Hepatocyte (in vitro differentiated cells): ENCODE measurements at regions not wholly inside any gene's neighbourhood (a gene's known extent, or its start where the extent isn't known, plus 50 kb on each side); places are given as distances from the start of the nearest gene placed in this dataset.

Experiments used
- DNase-seq: peaks from one replicate; pipeline ENCODE4 v3.0.0-alpha.2; 2016; ENCODE audit warnings: low spot score
- H2AFZ ChIP-seq: fragments of 200-600 bp; sonication (generic); 2 replicates; pipeline ENCODE4 v1.6.0; 2016; ENCODE audit warnings: antibody characterized with exemption, mild to moderate bottlenecking
- H3K27ac ChIP-seq: fragments of 200-600 bp; sonication (generic); 2 replicates; pipeline ENCODE4 v1.5.1; 2016; ENCODE audit warnings: mild to moderate bottlenecking
- H3K27me3 ChIP-seq: fragments of 200-600 bp; sonication (generic); 2 replicates; pipeline ENCODE4 v1.6.1; 2016
- H3K36me3 ChIP-seq: fragments of 200-600 bp; sonication (generic); replicated peaks from 2 replicates; pipeline ENCODE4 v1.5.1; 2016; ENCODE audit warnings: low read depth; ENCODE audit not compliant: insufficient read depth
- H3K4me1 ChIP-seq: fragments of 200-600 bp; sonication (generic); 2 replicates; pipeline ENCODE4 v1.5.1; 2016; ENCODE audit warnings: mild to moderate bottlenecking, moderate library complexity; ENCODE audit not compliant: insufficient read depth
- H3K4me2 ChIP-seq: fragments of 200-600 bp; sonication (generic); 2 replicates; pipeline ENCODE4 v1.6.0; 2016
- H3K4me3 ChIP-seq: fragments of 200-600 bp; sonication (generic); 2 replicates; pipeline ENCODE4 v1.5.1; 2016; ENCODE audit warnings: mild to moderate bottlenecking
- H3K79me2 ChIP-seq: fragments of 200-600 bp; sonication (generic); 2 replicates; pipeline ENCODE4 v1.6.0; 2017; ENCODE audit warnings: mild to moderate bottlenecking
- H3K9me2 ChIP-seq: fragments of 200-600 bp; sonication (generic); replicated peaks from 2 replicates; pipeline ENCODE4 v1.6.0; 2017; ENCODE audit warnings: mild to moderate bottlenecking; ENCODE audit not compliant: insufficient read depth
- H3K9me3 ChIP-seq: fragments of 200-600 bp; sonication (generic); 2 replicates; pipeline ENCODE4 v1.5.1; 2016; ENCODE audit warnings: low read depth, mild to moderate bottlenecking
- H4K20me1 ChIP-seq: fragments of 200-600 bp; sonication (generic); 2 replicates; pipeline ENCODE4 v1.6.0; 2016; ENCODE audit warnings: mild to moderate bottlenecking; ENCODE audit not compliant: insufficient read depth, poor library complexity, severe bottlenecking
- EZH2 ChIP-seq: fragments of 200-600 bp; sonication (generic); IDR thresholded peaks from 2 replicates; pipeline ENCODE4 v1.6.1; 2016; ENCODE audit warnings: antibody characterized with exemption, mild to moderate bottlenecking, borderline replicate concordance
- EZH2phosphoT487 ChIP-seq: fragments of 200-600 bp; sonication (generic); IDR thresholded peaks from one replicate; pipeline ENCODE4 v1.6.1; 2018; ENCODE audit warnings: antibody characterized with exemption, mild to moderate bottlenecking, low read depth, moderate library complexity; ENCODE audit not compliant: unreplicated experiment, severe bottlenecking
- WGBS: methylation state at CpG from one replicate; pipeline ENCODE4 v1.1.6; 2016; ENCODE audit warnings: low lambda C conversion rate; ENCODE audit errors: missing lambda C conversion rate; 5-methylcytosine and 5-hydroxymethylcytosine counted together
- TF ChIP-seq, protein P1 (sequence below): fragments of 200-600 bp; sonication (generic); IDR thresholded peaks from 2 replicates; pipeline ENCODE4 v1.5.1; 2016; ENCODE audit warnings: antibody characterized with exemption, mild to moderate bottlenecking; ENCODE audit not compliant: poor library complexity

GRCh38 chr11:134791102-134791501, 379.1 kb upstream of the B3GAT1 start:
- H3K9me3 ChIP-seq = no peaks in the 10 kb centered on the region
- WGBS = 35% methylated on average over 2 of the region's 2 CpGs
- no peaks in the 10 kb centered on the region for H3K9me2 ChIP-seq

GRCh38 chr11:134789104-134789503, 377.1 kb upstream of the B3GAT1 start:
- Histone ChIP-seq H3K27me3 (no peaks in the 10 kb centered on the region), H3K9me2 (no peaks in the 10 kb centered on the region), H3K4me3 (no peak overlapping the region), H3K79me2 (no peaks in the 10 kb centered on the region), H3K4me1 (no peaks in the 10 kb centered on the region), H3K27ac (no peak overlapping the region), H4K20me1 (no peaks in the 10 kb centered on the region), H3K36me3 (no peaks in the 10 kb centered on the region), H3K4me2 (no peak overlapping the region), H2AFZ (no peak overlapping the region), H3K9me3 (no peaks in the 10 kb centered on the region)
- TF ChIP-seq EZH2 = no peak
- no peak for TF ChIP-seq EZH2phosphoT487
- TF ChIP-seq, protein P1, sequence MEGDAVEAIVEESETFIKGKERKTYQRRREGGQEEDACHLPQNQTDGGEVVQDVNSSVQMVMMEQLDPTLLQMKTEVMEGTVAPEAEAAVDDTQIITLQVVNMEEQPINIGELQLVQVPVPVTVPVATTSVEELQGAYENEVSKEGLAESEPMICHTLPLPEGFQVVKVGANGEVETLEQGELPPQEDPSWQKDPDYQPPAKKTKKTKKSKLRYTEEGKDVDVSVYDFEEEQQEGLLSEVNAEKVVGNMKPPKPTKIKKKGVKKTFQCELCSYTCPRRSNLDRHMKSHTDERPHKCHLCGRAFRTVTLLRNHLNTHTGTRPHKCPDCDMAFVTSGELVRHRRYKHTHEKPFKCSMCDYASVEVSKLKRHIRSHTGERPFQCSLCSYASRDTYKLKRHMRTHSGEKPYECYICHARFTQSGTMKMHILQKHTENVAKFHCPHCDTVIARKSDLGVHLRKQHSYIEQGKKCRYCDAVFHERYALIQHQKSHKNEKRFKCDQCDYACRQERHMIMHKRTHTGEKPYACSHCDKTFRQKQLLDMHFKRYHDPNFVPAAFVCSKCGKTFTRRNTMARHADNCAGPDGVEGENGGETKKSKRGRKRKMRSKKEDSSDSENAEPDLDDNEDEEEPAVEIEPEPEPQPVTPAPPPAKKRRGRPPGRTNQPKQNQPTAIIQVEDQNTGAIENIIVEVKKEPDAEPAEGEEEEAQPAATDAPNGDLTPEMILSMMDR = no peak
- no peak for DNase-seq
- WGBS = 94% methylated on average over 10 of the region's 10 CpGs

More at GRCh38 chr11:134791102-134791501, 379.1 kb upstream of the B3GAT1 start:
- no peaks in the 10 kb centered on the region for H3K79me2 ChIP-seq
- H3K4me1 ChIP-seq = no peaks in the 10 kb centered on the region
- no peak overlapping the region for H3K4me3 ChIP-seq
- no peaks in the 10 kb centered on the region for H3K27me3 ChIP-seq
- H3K4me2 ChIP-seq = no peak overlapping the region
- no peaks in the 10 kb centered on the region for H4K20me1 ChIP-seq
- no peak overlapping the region for H3K27ac ChIP-seq
- DNase-seq = no peak
- H3K36me3 ChIP-seq = no peaks in the 10 kb centered on the region
- TF ChIP-seq EZH2phosphoT487 = no peak
- H2AFZ ChIP-seq = no peak overlapping the region

GRCh38 chr11:134786636-134787035, 374.6 kb upstream of the B3GAT1 start:
- 95% methylated on average over 6 of the region's 6 CpGs for WGBS
- DNase-seq = no peak
- H4K20me1 ChIP-seq = no peaks in the 10 kb centered on the region
- no peaks in the 10 kb centered on the region for H3K36me3 ChIP-seq
- no peaks in the 10 kb centered on the region for H3K9me2 ChIP-seq
- no peaks in the 10 kb centered on the region for H3K4me1 ChIP-seq
- H3K4me3 ChIP-seq = no peak overlapping the region
- TF ChIP-seq EZH2 (no peak), EZH2phosphoT487 (no peak)
- TF ChIP-seq, protein P1 = no peak
- no peak overlapping the region for H2AFZ ChIP-seq
- no peak overlapping the region for H3K27ac ChIP-seq
- no peak overlapping the region for H3K4me2 ChIP-seq
- H3K79me2 ChIP-seq = no peaks in the 10 kb centered on the region
- H3K27me3 ChIP-seq = no peaks in the 10 kb centered on the region
- H3K9me3 ChIP-seq = no peaks in the 10 kb centered on the region

DNA sequence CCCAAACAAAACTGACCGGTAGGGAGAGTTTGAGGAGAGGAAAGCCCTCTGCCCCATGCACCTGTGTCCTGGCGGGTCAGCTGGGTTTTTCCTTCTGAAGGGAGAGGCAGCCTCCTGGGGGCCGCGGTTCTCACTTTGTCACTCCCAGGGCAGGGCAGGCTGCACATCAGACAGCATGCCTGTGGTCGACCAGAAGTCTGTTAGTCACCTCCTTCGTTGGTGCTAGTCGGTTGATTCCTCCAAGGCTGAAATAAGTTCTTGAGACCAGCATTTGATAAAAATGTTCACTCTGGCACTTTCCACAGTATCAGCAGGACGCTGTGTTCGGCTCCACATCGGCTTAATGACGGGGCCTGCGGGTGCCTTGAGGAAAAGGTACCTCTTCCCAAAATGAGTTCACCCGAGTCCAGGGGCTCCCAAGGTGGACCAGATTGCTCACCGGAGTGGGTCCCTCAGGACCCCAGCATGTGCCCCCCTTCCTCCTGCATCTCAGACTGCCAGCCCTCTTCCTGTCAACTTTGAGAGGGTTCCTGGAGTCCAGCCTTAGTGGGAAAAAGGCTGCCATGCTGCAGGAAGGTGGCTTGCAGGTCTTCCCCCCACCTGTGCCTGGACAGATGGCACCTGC, 373.7 kb upstream of the B3GAT1 start:
- Histone ChIP-seq H3K36me3 (no peaks in the 10 kb centered on the region), H3K9me3 (no peaks in the 10 kb centered on the region), H3K4me2 (no peak overlapping the region), H2AFZ (no peak overlapping the region), H4K20me1 (no peaks in the 10 kb centered on the region), H3K4me1 (no peaks in the 10 kb centered on the region), H3K4me3 (no peak overlapping the region), H3K9me2 (no peaks in the 10 kb centered on the region), H3K27me3 (no peaks in the 10 kb centered on the region), H3K27ac (no peak overlapping the region), H3K79me2 (no peaks in the 10 kb centered on the region)
- DNase-seq = no peak
- no peak for TF ChIP-seq EZH2phosphoT487
- TF ChIP-seq EZH2 = no peak
- TF ChIP-seq, protein P1 = no peak
- WGBS = 92% methylated on average over 14 of the region's 14 CpGs
